Right ventricle myocardium inferior (tissue), 1 donor: ENCODE measurements at regions not wholly inside any gene's neighbourhood (a gene's known extent, or its start where the extent isn't known, plus 50 kb on each side); places are given as distances from the start of the nearest gene placed in this dataset.

ENCODE experiments used
- ATAC-seq: fragments of 200-7000 bp; cut with Tn5 transposase; one replicate; pipeline ENCODE4 v1.9.1; 2020; ENCODE audit warnings: mild to moderate bottlenecking, moderate library complexity
- DNase-seq: peaks from one replicate; pipeline ENCODE4 v3.0.0; 2021; ENCODE audit errors: missing footprints
- intact Hi-C: fragments of 100-400 bp; cut with DNase I; formaldehyde crosslinking; loops from one replicate; pipeline ENCODE4 v1.11.0; 2022
- donor health status: DM: no; HTN: yes; CAD: no; lungs with severe emphysema.

GRCh38 chr2:106572541-106573450 lies 85.6 kb downstream of the CD8B2 start:
- DNase-seq (no peak), ATAC-seq (no peak)
- intact Hi-C loops, result no loop called here

GRCh38 chr2:106573773-106574172 lies 86.6 kb downstream of the CD8B2 start:
- no peak for DNase-seq
- no peak for ATAC-seq
- intact Hi-C loops, result no loop called here

- peak; percentile 72 for DNase-seq
- intact Hi-C loops, result no loop called here
- peak; percentile 80 for ATAC-seq
These were observed 88.8 kb downstream of the CD8B2 start for GRCh38 chr2:106575955-106576354.

- intact Hi-C loops, result no loop called here
- DNase-seq, result no peak
- ATAC-seq, result no peak
These were observed 90.1 kb downstream of the CD8B2 start for GRCh38 chr2:106577255-106577651.

GRCh38 chr2:106579750-106580197 lies 92.6 kb downstream of the CD8B2 start:
- no peak for DNase-seq
- intact Hi-C loops, result loop anchor here (5.0 to 10.0 kb wide), 3 partner anchors 215 to 472 kb away; no protein-coding TSS in a partner anchor
- ATAC-seq, result no peak

GRCh38 chr2:106580241-106580640 lies 93.1 kb downstream of the CD8B2 start:
- intact Hi-C loops, result loop anchor here (5.0 to 10.0 kb wide), 3 partner anchors 215 to 473 kb away; no protein-coding TSS in a partner anchor
- ATAC-seq (no peak), DNase-seq (peak; percentile 77)

GRCh38 chr2:106581328-106581727 lies 94.2 kb downstream of the CD8B2 start:
- intact Hi-C loops, result loop anchor here (5.0 to 10.0 kb wide), 3 partner anchors 217 to 474 kb away; no protein-coding TSS in a partner anchor
- ATAC-seq (no peak), DNase-seq (no peak)

GRCh38 chr2:106581755-106582147 lies 94.6 kb downstream of the CD8B2 start:
- intact Hi-C loops, result loop anchor here (2.0 to 10.0 kb wide), 5 partner anchors 19 to 474 kb away; no protein-coding TSS in a partner anchor
- DNase-seq, result no peak
- ATAC-seq, result no peak

GRCh38 chr2:106582148-106583143 lies 95.3 kb downstream of the CD8B2 start:
- intact Hi-C loops, result loop anchor here (2.0 to 10.0 kb wide), 5 partner anchors 20 to 475 kb away; no protein-coding TSS in a partner anchor
- peak; percentile 72 for DNase-seq
- peak; percentile 86 for ATAC-seq

GRCh38 chr2:106584304-106584954 lies 97.3 kb downstream of the CD8B2 start:
- DNase-seq (peak; percentile 60), ATAC-seq (no peak)
- intact Hi-C loops, result loop anchor here (5.0 to 10.0 kb wide), 3 partner anchors 220 to 477 kb away; no protein-coding TSS in a partner anchor

GRCh38 chr2:106596844-106597243 lies 109.7 kb downstream of the CD8B2 start:
- intact Hi-C loops, result no loop called here
- no peak for ATAC-seq
- DNase-seq, result no peak

GRCh38 chr2:106599540-106599939 lies 112.4 kb downstream of the CD8B2 start:
- ATAC-seq, result no peak
- DNase-seq, result no peak
- intact Hi-C loops, result no loop called here

GRCh38 chr2:106602042-106602441 lies 114.9 kb downstream of the CD8B2 start:
- ATAC-seq, result no peak
- no peak for DNase-seq
- intact Hi-C loops, result no loop called here

GRCh38 chr2:106606652-106607051 lies 119.5 kb downstream of the CD8B2 start:
- DNase-seq (no peak), ATAC-seq (no peak)
- intact Hi-C loops, result no loop called here

- DNase-seq (no peak), ATAC-seq (no peak)
- intact Hi-C loops, result no loop called here
These were observed 120.2 kb downstream of the CD8B2 start for GRCh38 chr2:106607371-106607770.

GRCh38 chr2:106609780-106610179 lies 122.6 kb downstream of the CD8B2 start:
- ATAC-seq (no peak), DNase-seq (no peak)
- intact Hi-C loops, result no loop called here

GRCh38 chr2:106614511-106615291 lies 127.5 kb downstream of the CD8B2 start:
- DNase-seq, result no peak
- intact Hi-C loops, result no loop called here
- peak; percentile 42 for ATAC-seq

- DNase-seq (no peak), ATAC-seq (no peak)
- intact Hi-C loops, result no loop called here
These were observed 131.4 kb downstream of the CD8B2 start for GRCh38 chr2:106618614-106619013.
